ENCODE measurements at regions not wholly inside any gene's neighbourhood (a gene's known extent, or its start where the extent isn't known, plus 50 kb on each side); places are given as distances from the start of the nearest gene placed in this dataset.

- Histone ChIP-seq H3K4me3 (no peak overlapping the region), H3K27ac (no peak overlapping the region), H3K36me3 (no peaks in the 10 kb centered on the region), H3K4me1 (no peaks in the 10 kb centered on the region), H3K27me3 (no peaks in the 10 kb centered on the region), H3K9me3 (no peaks in the 10 kb centered on the region)
- intact Hi-C loops (cut with DNase I), result no loop called here
- WGBS, 2 donors, result 92 to 94% methylated on average over 4 of the region's 4 CpGs
- DNase-seq, result no peak
- TF ChIP-seq POLR2AphosphoS5 (IDR thresholded peaks at IDR 0.05) (no peak), POLR2A (IDR thresholded peaks at IDR 0.05) (no peak), EP300 (IDR thresholded peaks at IDR 0.05) (no peak), CTCF (IDR thresholded peaks at IDR 0.05) (no peak)
Measured at GRCh38 chr10:36612436-36612835, 513.0 kb upstream of the ANKRD30A start.

- no peak for DNase-seq
- intact Hi-C loops (cut with DNase I), result no loop called here
- TF ChIP-seq POLR2A (IDR thresholded peaks at IDR 0.05) (no peak), POLR2AphosphoS5 (IDR thresholded peaks at IDR 0.05) (no peak), EP300 (IDR thresholded peaks at IDR 0.05) (no peak), CTCF (IDR thresholded peaks at IDR 0.05) (no peak)
- H3K9me3 ChIP-seq, result no peaks in the 10 kb centered on the region
- no peaks in the 10 kb centered on the region for H3K4me1 ChIP-seq
- 71 to 88% methylated on average over 4 of the region's 4 CpGs for WGBS, 2 donors
- no peak overlapping the region for H3K4me3 ChIP-seq
- no peaks in the 10 kb centered on the region for H3K36me3 ChIP-seq
- no peaks in the 10 kb centered on the region for H3K27me3 ChIP-seq
- H3K27ac ChIP-seq, result no peak overlapping the region
Measured at GRCh38 chr10:36608866-36609265, 516.5 kb upstream of the ANKRD30A start.

GRCh38 chr10:36608251-36608650, 517.1 kb upstream of the ANKRD30A start:
- no peaks in the 10 kb centered on the region for H3K9me3 ChIP-seq
- no peak for DNase-seq
- H3K4me3 ChIP-seq, result no peak overlapping the region
- no peaks in the 10 kb centered on the region for H3K4me1 ChIP-seq
- H3K36me3 ChIP-seq, result no peaks in the 10 kb centered on the region
- intact Hi-C loops (cut with DNase I), result no loop called here
- no peak for TF ChIP-seq CTCF (IDR thresholded peaks at IDR 0.05)
- no peak for TF ChIP-seq POLR2AphosphoS5 (IDR thresholded peaks at IDR 0.05)
- TF ChIP-seq POLR2A (IDR thresholded peaks at IDR 0.05), result no peak
- TF ChIP-seq EP300 (IDR thresholded peaks at IDR 0.05), result no peak
- 77 to 86% methylated on average over 1 of the region's 1 CpG for WGBS, 2 donors
- no peak overlapping the region for H3K27ac ChIP-seq
- H3K27me3 ChIP-seq, result no peaks in the 10 kb centered on the region

- TF ChIP-seq EP300 (IDR thresholded peaks at IDR 0.05) (no peak), POLR2A (IDR thresholded peaks at IDR 0.05) (no peak), CTCF (IDR thresholded peaks at IDR 0.05) (no peak), POLR2AphosphoS5 (IDR thresholded peaks at IDR 0.05) (no peak)
- Histone ChIP-seq H3K27me3 (no peaks in the 10 kb centered on the region), H3K4me1 (no peaks in the 10 kb centered on the region), H3K9me3 (no peaks in the 10 kb centered on the region), H3K4me3 (no peak overlapping the region), H3K27ac (no peak overlapping the region), H3K36me3 (no peaks in the 10 kb centered on the region)
- no peak for DNase-seq
- intact Hi-C loops (cut with DNase I), result no loop called here
- WGBS, 2 donors, result 74 to 82% methylated on average over 5 of the region's 5 CpGs
Measured at GRCh38 chr10:36606234-36606839, 519.1 kb upstream of the ANKRD30A start.

GRCh38 chr10:36604316-36604715, 521.1 kb upstream of the ANKRD30A start:
- no peaks in the 10 kb centered on the region for H3K4me1 ChIP-seq
- no peak overlapping the region for H3K4me3 ChIP-seq
- H3K27ac ChIP-seq, result no peak overlapping the region
- H3K9me3 ChIP-seq, result no peaks in the 10 kb centered on the region
- DNase-seq, result no peak
- no peaks in the 10 kb centered on the region for H3K36me3 ChIP-seq
- intact Hi-C loops (cut with DNase I), result no loop called here
- no peak for TF ChIP-seq POLR2A (IDR thresholded peaks at IDR 0.05)
- no peak for TF ChIP-seq EP300 (IDR thresholded peaks at IDR 0.05)
- TF ChIP-seq POLR2AphosphoS5 (IDR thresholded peaks at IDR 0.05), result no peak
- no peak for TF ChIP-seq CTCF (IDR thresholded peaks at IDR 0.05)
- WGBS, 2 donors, result 89 to 95% methylated on average over 2 of the region's 2 CpGs
- H3K27me3 ChIP-seq, result no peaks in the 10 kb centered on the region
